ENCODE measurements at regions not wholly inside any gene's neighbourhood (a gene's known extent, or its start where the extent isn't known, plus 50 kb on each side); places are given as distances from the start of the nearest gene placed in this dataset.

- no peak overlapping the region for H3K4me3 Mint-ChIP-seq (ENCODE audit: low read depth, unreplicated experiment)
- H3K27me3 Mint-ChIP-seq (ENCODE audit: unreplicated experiment), result peaks cover 55% of the 10 kb centered on the region
- CTCF ChIA-PET, result no interaction called here
- no peaks in the 10 kb centered on the region for H3K9me3 Mint-ChIP-seq (ENCODE audit: low read depth, unreplicated experiment)
- no TSS peak for BruUV-seq (replicated peaks)
- no peaks in the 10 kb centered on the region for H3K36me3 Mint-ChIP-seq (ENCODE audit: insufficient read depth, unreplicated experiment)
- no peak overlapping the region for H3K27ac Mint-ChIP-seq (ENCODE audit: unreplicated experiment)
- no peak for TF ChIP-seq CTCF (IDR thresholded peaks at IDR 0.05; ENCODE audit: unreplicated experiment)
- H3K4me1 Mint-ChIP-seq (ENCODE audit: low read depth, unreplicated experiment), result no peaks in the 10 kb centered on the region
- no peak for DNase-seq
- intact Hi-C loops (cut with micrococcal nuclease; ENCODE audit: unreplicated experiment), result no loop called here
Measured at GRCh38 chr10:44847110-44847509, 64.0 kb upstream of the TMEM72 start.

GRCh38 chr10:44848211-44848610, 62.9 kb upstream of the TMEM72 start:
- intact Hi-C loops (cut with micrococcal nuclease; ENCODE audit: unreplicated experiment), result no loop called here
- no peak for DNase-seq

GRCh38 chr10:44849936-44850335, 61.2 kb upstream of the TMEM72 start:
- no peak overlapping the region for H3K4me3 Mint-ChIP-seq (ENCODE audit: low read depth, unreplicated experiment)
- H3K27me3 Mint-ChIP-seq (ENCODE audit: unreplicated experiment), result peaks cover 58% of the 10 kb centered on the region
- H3K9me3 Mint-ChIP-seq (ENCODE audit: low read depth, unreplicated experiment), result no peaks in the 10 kb centered on the region
- no TSS peak for BruUV-seq (replicated peaks)
- CTCF ChIA-PET, result no interaction called here
- no peak overlapping the region for H3K27ac Mint-ChIP-seq (ENCODE audit: unreplicated experiment)
- intact Hi-C loops (cut with micrococcal nuclease; ENCODE audit: unreplicated experiment), result no loop called here
- no peaks in the 10 kb centered on the region for H3K4me1 Mint-ChIP-seq (ENCODE audit: low read depth, unreplicated experiment)
- TF ChIP-seq CTCF (IDR thresholded peaks at IDR 0.05; ENCODE audit: unreplicated experiment), result no peak
- DNase-seq, result no peak
- H3K36me3 Mint-ChIP-seq (ENCODE audit: insufficient read depth, unreplicated experiment), result no peaks in the 10 kb centered on the region

More at GRCh38 chr10:44848211-44848610, 62.9 kb upstream of the TMEM72 start:
- H3K27ac Mint-ChIP-seq (ENCODE audit: unreplicated experiment), result no peak overlapping the region
- no peak overlapping the region for H3K4me3 Mint-ChIP-seq (ENCODE audit: low read depth, unreplicated experiment)
- no peaks in the 10 kb centered on the region for H3K9me3 Mint-ChIP-seq (ENCODE audit: low read depth, unreplicated experiment)
- CTCF ChIA-PET, result no interaction called here
- no peaks in the 10 kb centered on the region for H3K36me3 Mint-ChIP-seq (ENCODE audit: insufficient read depth, unreplicated experiment)
- BruUV-seq (replicated peaks), result no TSS peak
- H3K27me3 Mint-ChIP-seq (ENCODE audit: unreplicated experiment), result peaks cover 55% of the 10 kb centered on the region
- H3K4me1 Mint-ChIP-seq (ENCODE audit: low read depth, unreplicated experiment), result no peaks in the 10 kb centered on the region
- TF ChIP-seq CTCF (IDR thresholded peaks at IDR 0.05; ENCODE audit: unreplicated experiment), result no peak

- Mint-ChIP-seq H3K27ac (ENCODE audit: unreplicated experiment) (no peak overlapping the region), H3K9me3 (ENCODE audit: low read depth, unreplicated experiment) (no peaks in the 10 kb centered on the region), H3K4me3 (ENCODE audit: low read depth, unreplicated experiment) (no peak overlapping the region), H3K36me3 (ENCODE audit: insufficient read depth, unreplicated experiment) (no peaks in the 10 kb centered on the region), H3K4me1 (ENCODE audit: low read depth, unreplicated experiment) (no peaks in the 10 kb centered on the region), H3K27me3 (ENCODE audit: unreplicated experiment) (peaks cover 58% of the 10 kb centered on the region)
- no TSS peak for BruUV-seq (replicated peaks)
- TF ChIP-seq CTCF (IDR thresholded peaks at IDR 0.05; ENCODE audit: unreplicated experiment), result no peak
- CTCF ChIA-PET, result no interaction called here
- intact Hi-C loops (cut with micrococcal nuclease; ENCODE audit: unreplicated experiment), result no loop called here
- no peak for DNase-seq
Measured at GRCh38 chr10:44850356-44850934, 60.7 kb upstream of the TMEM72 start.

Data from Calu3 (cell line).